Activated CD4-positive, alpha-beta memory T cell treated with anti-CD3 and anti-CD28 coated beads, Interleukin-2, amount 10 ng/mL, durations not matched to agents 7 days and 5 days (primary cell): ENCODE measurements at regions not wholly inside any gene's neighbourhood (a gene's known extent, or its start where the extent isn't known, plus 50 kb on each side); places are given as distances from the start of the nearest gene placed in this dataset.

Source experiments
- CTCF ChIA-PET: fragments of 350-600 bp; sonication (Branson Sonifier 250); formaldehyde crosslinking; loops from one replicate; lab custom pipeline; 2021; ENCODE audit warnings: antibody characterized with exemption, inconsistent platforms; lab: Charles Lee
- POLR2A ChIA-PET: fragments of 350-600 bp; sonication (Branson Sonifier 250); formaldehyde crosslinking; loops from one replicate; lab custom pipeline; 2021; ENCODE audit warnings: antibody characterized with exemption; lab: Charles Lee
- DNase-seq: peaks from one replicate; pipeline ENCODE4 v3.0.0-alpha.2; 2020
- H3K27ac Mint-ChIP-seq: one replicate; pipeline ENCODE4 v1.8.0; 2021; ENCODE audit warnings: mild to moderate bottlenecking, mixed read lengths
- H3K27me3 Mint-ChIP-seq: one replicate; pipeline ENCODE4 v1.8.0; 2021; ENCODE audit warnings: mixed read lengths
- H3K36me3 Mint-ChIP-seq: one replicate; pipeline ENCODE4 v1.8.0; 2021; ENCODE audit warnings: low read depth, mixed read lengths
- H3K4me1 Mint-ChIP-seq: one replicate; pipeline ENCODE4 v1.8.0; 2021; ENCODE audit warnings: mixed read lengths
- H3K4me3 Mint-ChIP-seq: one replicate; pipeline ENCODE4 v1.8.0; 2021; ENCODE audit warnings: mild to moderate bottlenecking, mixed read lengths
- H3K9me3 Mint-ChIP-seq: one replicate; pipeline ENCODE4 v1.8.0; 2021; ENCODE audit warnings: mixed read lengths

- no peak for DNase-seq
- Mint-ChIP-seq H3K4me3 (no peak overlapping the region), H3K36me3 (no peaks in the 10 kb centered on the region), H3K27me3 (peaks cover 2% of the 10 kb centered on the region), H3K9me3 (no peaks in the 10 kb centered on the region), H3K4me1 (no peaks in the 10 kb centered on the region), H3K27ac (no peak overlapping the region)
- ChIA-PET CTCF (interaction anchor here (0.6 to 1.2 kb wide), 3 partner anchors 9 to 502 kb away, joined by 4 to 5 read pairs (median 5); no protein-coding TSS in a partner anchor), POLR2A (no interaction called here)
These were observed 497.5 kb upstream of the CITED2 start for GRCh38 chr6:139871803-139872510.

- Mint-ChIP-seq H3K27me3 (peaks cover 2% of the 10 kb centered on the region), H3K9me3 (no peaks in the 10 kb centered on the region), H3K27ac (no peak overlapping the region), H3K36me3 (no peaks in the 10 kb centered on the region), H3K4me1 (no peaks in the 10 kb centered on the region), H3K4me3 (no peak overlapping the region)
- POLR2A ChIA-PET: no interaction called here
- CTCF ChIA-PET: interaction anchor here (0.6 to 0.9 kb wide), 2 partner anchors 10 to 17 kb away, joined by 5 read pairs; no protein-coding TSS in a partner anchor
- DNase-seq: no peak
These were observed 496.8 kb upstream of the CITED2 start for GRCh38 chr6:139871165-139871710.

GRCh38 chr6:139868576-139868975 is 494.1 kb upstream of the CITED2 start:
- H3K4me1 Mint-ChIP-seq: peaks cover 2% of the 10 kb centered on the region
- CTCF ChIA-PET: no interaction called here
- no peaks in the 10 kb centered on the region for H3K36me3 Mint-ChIP-seq
- no peak overlapping the region for H3K4me3 Mint-ChIP-seq
- H3K9me3 Mint-ChIP-seq: no peaks in the 10 kb centered on the region
- POLR2A ChIA-PET: no interaction called here
- no peak overlapping the region for H3K27ac Mint-ChIP-seq
- peaks cover 2% of the 10 kb centered on the region for H3K27me3 Mint-ChIP-seq
- no peak for DNase-seq

DNA sequence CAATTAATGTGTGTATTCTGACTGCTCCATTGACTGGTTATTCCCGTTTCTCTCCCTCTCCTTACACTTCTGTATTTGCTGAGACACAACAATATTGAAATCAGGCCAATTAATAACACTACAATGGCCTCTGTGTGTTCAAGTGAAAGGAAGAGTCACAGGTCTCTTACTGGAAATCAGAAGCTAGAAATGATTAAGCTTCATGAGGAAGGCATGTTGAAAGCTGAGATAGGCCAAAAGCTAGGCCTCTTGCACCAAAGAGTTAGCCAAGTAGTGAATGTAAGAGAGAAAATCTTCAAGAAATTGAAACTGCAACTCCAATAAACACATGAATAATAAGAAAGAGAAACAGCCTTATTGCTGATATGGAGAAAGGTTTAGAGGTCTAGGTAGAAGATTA is 489.5 kb upstream of the CITED2 start:
- Mint-ChIP-seq H3K4me1 (peaks cover 5% of the 10 kb centered on the region), H3K27ac (no peak overlapping the region), H3K4me3 (no peak overlapping the region), H3K27me3 (no peaks in the 10 kb centered on the region), H3K36me3 (no peaks in the 10 kb centered on the region), H3K9me3 (peaks cover 6% of the 10 kb centered on the region)
- DNase-seq: no peak
- ChIA-PET POLR2A (interaction anchor here (1.1 kb wide), 1 partner anchor 491 kb away, joined by 3 read pairs; no protein-coding TSS in a partner anchor), CTCF (no interaction called here)

DNA sequence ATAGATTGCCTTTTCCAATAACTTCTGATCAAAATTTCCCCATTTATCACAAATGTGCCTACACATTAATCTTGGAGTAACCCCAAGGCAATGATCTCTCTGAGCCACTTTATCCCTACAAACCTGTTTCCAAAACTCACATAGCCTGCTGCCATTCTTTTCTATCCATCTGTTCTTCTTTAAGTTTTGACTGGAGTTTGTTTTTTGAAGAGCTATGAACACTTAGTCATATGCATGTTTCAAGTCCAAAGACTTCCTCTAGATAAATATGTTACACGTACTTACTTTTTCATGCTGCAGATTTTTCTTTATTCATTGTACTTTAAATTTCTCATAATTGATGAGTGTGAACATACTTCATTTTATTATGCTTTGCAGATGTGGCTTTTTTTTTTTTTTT is 488.9 kb upstream of the CITED2 start:
- peaks cover 6% of the 10 kb centered on the region for H3K9me3 Mint-ChIP-seq
- H3K36me3 Mint-ChIP-seq: no peaks in the 10 kb centered on the region
- no peak overlapping the region for H3K4me3 Mint-ChIP-seq
- no peaks in the 10 kb centered on the region for H3K27me3 Mint-ChIP-seq
- DNase-seq: no peak
- ChIA-PET CTCF (no interaction called here), POLR2A (no interaction called here)
- peaks cover 5% of the 10 kb centered on the region for H3K4me1 Mint-ChIP-seq
- no peak overlapping the region for H3K27ac Mint-ChIP-seq

GRCh38 chr6:139862311-139862710 is 487.9 kb upstream of the CITED2 start:
- CTCF ChIA-PET: no interaction called here

GRCh38 chr6:139860203-139860602 is 485.8 kb upstream of the CITED2 start:
- H3K36me3 Mint-ChIP-seq: no peaks in the 10 kb centered on the region
- no peaks in the 10 kb centered on the region for H3K27me3 Mint-ChIP-seq
- H3K9me3 Mint-ChIP-seq: peaks cover 6% of the 10 kb centered on the region
- peaks cover 5% of the 10 kb centered on the region for H3K4me1 Mint-ChIP-seq
- ChIA-PET POLR2A (no interaction called here), CTCF (no interaction called here)
- no peak for DNase-seq
- no peak overlapping the region for H3K4me3 Mint-ChIP-seq
- H3K27ac Mint-ChIP-seq: no peak overlapping the region

More at GRCh38 chr6:139862311-139862710, 487.9 kb upstream of the CITED2 start:
- Mint-ChIP-seq H3K9me3 (peaks cover 6% of the 10 kb centered on the region), H3K4me1 (peaks cover 5% of the 10 kb centered on the region), H3K27me3 (no peaks in the 10 kb centered on the region), H3K27ac (no peak overlapping the region), H3K36me3 (no peaks in the 10 kb centered on the region), H3K4me3 (no peak overlapping the region)
- DNase-seq: no peak
- POLR2A ChIA-PET: no interaction called here

GRCh38 chr6:139858429-139858828 is 484.0 kb upstream of the CITED2 start:
- no peak for DNase-seq
- no peak overlapping the region for H3K4me3 Mint-ChIP-seq
- no peaks in the 10 kb centered on the region for H3K27me3 Mint-ChIP-seq
- ChIA-PET CTCF (no interaction called here), POLR2A (no interaction called here)
- H3K36me3 Mint-ChIP-seq: no peaks in the 10 kb centered on the region
- H3K9me3 Mint-ChIP-seq: peaks cover 5% of the 10 kb centered on the region
- H3K4me1 Mint-ChIP-seq: peaks cover 3% of the 10 kb centered on the region
- no peak overlapping the region for H3K27ac Mint-ChIP-seq

DNA sequence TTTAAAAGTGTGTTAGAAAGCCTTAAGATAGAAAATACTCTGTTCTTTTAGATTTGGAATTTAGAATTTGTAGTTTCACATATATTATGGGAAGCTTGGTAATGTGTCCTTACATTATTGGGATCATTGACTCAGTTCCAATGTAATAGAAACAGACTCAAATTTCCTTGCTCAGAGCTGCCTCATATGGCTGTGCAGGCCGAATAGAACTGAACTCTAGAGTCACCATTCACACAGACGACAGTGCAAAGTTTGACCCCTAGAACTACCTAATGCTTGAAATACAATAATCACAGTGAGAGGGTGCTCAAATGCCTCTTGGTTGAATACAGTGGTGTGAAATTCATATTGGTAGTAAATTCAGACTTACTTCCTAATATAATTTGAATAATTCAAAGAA is 482.7 kb upstream of the CITED2 start:
- H3K4me1 Mint-ChIP-seq: no peaks in the 10 kb centered on the region
- no peak overlapping the region for H3K27ac Mint-ChIP-seq
- no peaks in the 10 kb centered on the region for H3K9me3 Mint-ChIP-seq
- no peak for DNase-seq
- H3K27me3 Mint-ChIP-seq: no peaks in the 10 kb centered on the region
- H3K36me3 Mint-ChIP-seq: no peaks in the 10 kb centered on the region
- no peak overlapping the region for H3K4me3 Mint-ChIP-seq
- POLR2A ChIA-PET: no interaction called here
- CTCF ChIA-PET: no interaction called here

DNA sequence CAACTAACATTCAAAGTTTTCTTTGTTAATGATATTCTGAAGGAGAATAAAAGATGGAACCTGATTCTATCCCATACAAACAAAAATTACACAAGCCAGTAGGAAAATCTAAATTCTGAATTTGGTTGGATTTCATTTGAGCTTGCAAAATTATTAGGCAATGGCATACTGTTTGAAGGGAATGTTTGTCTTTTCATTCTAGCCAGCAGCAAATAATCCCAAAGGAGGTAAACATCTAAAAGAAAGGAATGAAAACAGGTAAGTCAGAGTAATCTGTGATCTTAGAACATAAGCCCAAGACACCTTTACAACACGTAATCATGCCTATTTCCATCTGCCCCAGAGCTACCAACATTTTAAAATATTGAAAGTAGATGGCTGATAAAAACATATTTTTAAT is 482.1 kb upstream of the CITED2 start:
- CTCF ChIA-PET: no interaction called here
- POLR2A ChIA-PET: no interaction called here
- H3K27ac Mint-ChIP-seq: no peak overlapping the region
- DNase-seq: no peak
- H3K9me3 Mint-ChIP-seq: no peaks in the 10 kb centered on the region
- no peaks in the 10 kb centered on the region for H3K36me3 Mint-ChIP-seq
- H3K4me3 Mint-ChIP-seq: no peak overlapping the region
- no peaks in the 10 kb centered on the region for H3K4me1 Mint-ChIP-seq
- no peaks in the 10 kb centered on the region for H3K27me3 Mint-ChIP-seq

GRCh38 chr6:139855671-139856311 is 481.3 kb upstream of the CITED2 start:
- ChIA-PET POLR2A (no interaction called here), CTCF (no interaction called here)
- Mint-ChIP-seq H3K27me3 (no peaks in the 10 kb centered on the region), H3K36me3 (no peaks in the 10 kb centered on the region), H3K9me3 (no peaks in the 10 kb centered on the region), H3K4me3 (no peak overlapping the region), H3K27ac (no peak overlapping the region), H3K4me1 (no peaks in the 10 kb centered on the region)
- no peak for DNase-seq

- Mint-ChIP-seq H3K36me3 (no peaks in the 10 kb centered on the region), H3K4me1 (no peaks in the 10 kb centered on the region), H3K27me3 (no peaks in the 10 kb centered on the region), H3K4me3 (no peak overlapping the region), H3K9me3 (no peaks in the 10 kb centered on the region), H3K27ac (no peak overlapping the region)
- ChIA-PET POLR2A (no interaction called here), CTCF (interaction anchor here (1.1 kb wide), 1 partner anchor 481 kb away, joined by 3 read pairs; no protein-coding TSS in a partner anchor)
- no peak for DNase-seq
These were observed 479.0 kb upstream of the CITED2 start for GRCh38 chr6:139853302-139853992.

DNA sequence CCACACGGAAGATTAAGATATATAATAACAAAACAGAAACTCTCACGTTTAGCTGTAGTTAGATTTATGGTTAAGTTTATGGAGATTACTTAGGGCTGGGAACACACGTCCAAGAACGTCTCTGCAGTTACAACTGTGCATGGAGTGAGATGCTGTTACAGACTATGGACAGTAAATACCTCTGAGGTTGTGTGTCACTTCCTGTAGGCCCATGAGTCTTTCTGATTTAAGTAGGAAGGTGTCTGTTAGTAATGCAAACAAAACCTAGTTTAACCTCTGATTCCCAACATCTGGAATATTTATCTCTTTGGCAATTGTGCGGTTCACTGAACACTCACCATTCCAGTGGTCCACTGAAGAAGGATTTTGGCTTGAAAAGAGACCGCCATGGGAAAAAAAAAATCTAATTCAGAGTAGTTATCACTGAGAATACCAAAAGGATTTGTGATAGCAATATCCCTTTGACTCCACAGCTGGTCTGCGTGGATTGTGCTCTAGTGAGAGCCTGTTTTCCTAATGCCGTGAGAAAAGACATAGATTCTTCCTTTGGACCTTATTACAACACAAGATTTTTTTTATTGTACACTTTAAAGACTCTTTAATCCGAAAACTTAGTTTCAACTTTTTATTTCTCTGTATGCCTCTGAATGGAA is 478.2 kb upstream of the CITED2 start:
- Mint-ChIP-seq H3K9me3 (no peaks in the 10 kb centered on the region), H3K36me3 (no peaks in the 10 kb centered on the region), H3K27ac (no peak overlapping the region), H3K27me3 (no peaks in the 10 kb centered on the region), H3K4me1 (no peaks in the 10 kb centered on the region), H3K4me3 (no peak overlapping the region)
- ChIA-PET CTCF (no interaction called here), POLR2A (no interaction called here)
- no peak for DNase-seq
